Sigmoid colon (tissue), 3 donors: ENCODE measurements at regions not wholly inside any gene's neighbourhood (a gene's known extent, or its start where the extent isn't known, plus 50 kb on each side); places are given as distances from the start of the nearest gene placed in this dataset.

Source experiments
- CTCF ChIP-seq, 4 experiments: fragments of 450-650 bp in 3 of 4; fragments of 200-600 bp in 1 of 4; IDR thresholded peaks; one replicate each; pipeline ENCODE4 v1.5.1; 2016 to 2019; ENCODE audit warnings: antibody characterized with exemption in 4 of 4, mild to moderate bottlenecking in 3 of 4, moderate library complexity in 2 of 4
- POLR2A ChIP-seq, 2 donors: fragments of 450-650 bp; IDR thresholded peaks; one replicate each; pipeline ENCODE4 v1.6.1; 2016; ENCODE audit warnings: antibody characterized with exemption in 2 of 2, mild to moderate bottlenecking in 2 of 2, moderate library complexity in 2 of 2

- TF ChIP-seq POLR2A (IDR thresholded peaks at IDR 0.05), result no peak
- TF ChIP-seq CTCF (IDR thresholded peaks at IDR 0.05), result no peak
Observed at GRCh38 chr4:149238097-149238496, 577.5 kb downstream of the IQCM start.
